Neural cell (in vitro differentiated cells): ENCODE measurements at regions not wholly inside any gene's neighbourhood (a gene's known extent, or its start where the extent isn't known, plus 50 kb on each side); places are given as distances from the start of the nearest gene placed in this dataset.

Experiments
- CTCF ChIP-seq: fragments of 450-650 bp; IDR thresholded peaks from 2 replicates; pipeline ENCODE4 v1.5.1; 2014; ENCODE audit warnings: antibody characterized with exemption, mild to moderate bottlenecking, moderate library complexity; ENCODE audit not compliant: poor library complexity, severe bottlenecking
- POLR2AphosphoS5 ChIP-seq: IDR thresholded peaks from 2 replicates; pipeline ENCODE4 v1.6.1; 2012
- SMC3 ChIP-seq: fragments of 450-650 bp; conservative IDR thresholded peaks from 2 replicates; pipeline ENCODE4 v1.6.1; 2014; ENCODE audit warnings: antibody characterized with exemption, mild to moderate bottlenecking, moderate library complexity; ENCODE audit not compliant: poor library complexity

- no peak for TF ChIP-seq SMC3
- TF ChIP-seq CTCF, result no peak
- no peak for TF ChIP-seq POLR2AphosphoS5
Measured at GRCh38 chr7:18402488-18403183, 92.9 kb upstream of the HDAC9 start.
